HG03432 (cell line): ENCODE measurements at regions not wholly inside any gene's neighbourhood (a gene's known extent, or its start where the extent isn't known, plus 50 kb on each side); places are given as distances from the start of the nearest gene placed in this dataset.
A peak's percentile ranks its signal among the peaks of the same experiment; 100 is the strongest.

Experiments used
- ATAC-seq: cut with Tn5 transposase; IDR thresholded peaks from one replicate; pipeline ENCODE4 v1.9.1; 2021; ENCODE audit warnings: mild to moderate bottlenecking, moderate library complexity; ENCODE audit not compliant: unreplicated experiment

DNA sequence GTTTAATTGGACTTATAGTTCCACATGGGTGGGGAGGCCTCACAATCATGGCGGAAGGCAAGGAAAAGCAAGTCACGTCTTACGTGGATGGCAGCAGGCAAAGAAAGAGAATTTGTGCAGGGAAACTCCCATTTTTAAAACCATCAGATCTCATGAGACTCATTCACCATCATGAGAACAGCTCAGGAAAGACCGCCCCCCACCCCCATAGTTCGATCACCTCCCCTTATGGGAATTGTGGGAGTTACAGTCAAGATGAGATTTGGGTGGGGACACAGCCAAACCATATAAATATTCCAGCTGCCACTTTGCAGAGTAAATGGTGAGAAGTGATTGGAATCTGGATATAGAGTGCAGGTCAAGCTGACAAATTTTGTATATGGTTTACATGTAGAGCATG lies 187.4 kb downstream of the ARL4C start:
- ATAC-seq: no peak

DNA sequence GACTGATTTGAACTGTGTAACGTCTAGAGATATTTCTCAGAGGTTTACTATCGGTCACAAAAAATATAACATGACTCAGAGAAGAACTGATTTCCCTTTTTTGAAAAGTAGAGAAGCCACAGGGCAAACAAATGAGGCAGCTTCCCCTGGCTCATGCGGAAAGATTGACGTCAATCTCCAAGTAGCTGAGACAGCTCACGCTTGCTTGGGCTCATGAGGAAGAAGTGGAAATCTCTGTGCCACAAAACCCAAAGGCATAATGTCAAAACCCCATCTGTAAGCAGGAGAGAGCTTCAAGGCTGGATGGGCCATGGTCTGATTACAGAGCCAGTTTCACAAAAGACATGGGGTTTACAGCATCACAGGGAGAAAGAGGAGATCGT lies 188.1 kb downstream of the ARL4C start:
- peak; percentile 90 for ATAC-seq

DNA sequence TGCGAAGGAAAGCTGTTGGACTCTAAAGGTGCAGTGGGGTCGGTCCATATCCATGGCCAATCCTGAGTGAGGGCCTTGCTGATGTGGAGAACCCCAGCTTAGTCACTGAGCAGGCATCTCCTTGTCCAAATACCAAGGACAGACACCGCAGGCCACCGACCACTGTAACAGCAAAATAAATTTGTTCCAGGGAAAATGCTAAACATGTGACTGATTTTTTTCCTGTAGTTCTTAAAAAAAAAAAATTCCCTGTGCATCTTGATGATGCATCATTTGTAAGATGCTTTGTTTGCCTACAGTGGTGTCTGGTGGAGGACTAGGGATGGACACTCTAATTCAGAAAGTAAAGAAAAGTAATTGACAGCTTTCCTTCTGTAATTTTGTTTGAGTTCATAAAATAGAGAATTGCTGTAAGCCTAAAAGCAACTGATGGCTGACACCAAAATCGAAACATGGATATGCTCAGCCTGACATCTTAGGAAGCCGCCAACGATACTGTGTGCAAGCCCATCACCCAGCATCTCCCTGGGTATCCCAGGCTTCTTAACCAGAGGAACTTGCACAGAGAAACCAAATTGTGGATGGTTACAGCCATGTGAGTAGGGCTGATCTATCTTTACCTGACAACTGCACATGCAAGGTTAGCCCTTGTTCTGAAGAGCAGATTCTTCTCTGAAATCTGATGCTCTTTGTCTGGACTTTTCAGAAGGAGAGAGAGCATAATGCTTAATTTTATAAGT lies 188.6 kb downstream of the ARL4C start:
- ATAC-seq: no peak

DNA sequence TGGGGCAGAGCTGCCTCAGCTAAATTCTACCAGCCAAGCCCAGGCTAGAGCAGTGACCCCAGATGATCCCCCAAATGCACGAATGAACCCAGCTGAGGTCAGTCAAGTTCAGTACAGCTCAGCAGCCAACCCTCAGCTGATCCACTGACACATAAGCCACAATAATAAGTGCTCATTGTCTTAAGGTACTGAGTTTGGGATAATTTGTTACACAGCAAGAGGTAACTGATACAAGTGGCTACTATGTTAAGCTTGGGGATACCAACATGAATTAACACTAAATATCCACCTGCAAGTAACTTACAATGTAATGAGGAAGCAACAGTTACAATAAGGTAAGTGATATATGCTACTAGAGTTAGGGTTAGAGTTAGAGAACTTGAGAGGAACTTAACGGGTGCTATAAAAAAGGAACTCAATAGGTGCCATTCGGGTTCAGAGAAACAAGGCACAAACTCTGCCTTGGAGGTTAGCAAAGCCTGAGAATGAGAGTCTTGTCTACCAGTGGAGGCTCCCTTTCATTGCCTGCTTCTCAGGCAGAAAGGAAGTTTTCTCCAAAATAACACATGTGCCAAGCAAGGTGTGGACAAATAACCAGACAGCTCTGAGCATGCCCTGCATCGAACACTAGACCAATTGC lies 189.4 kb downstream of the ARL4C start:
- ATAC-seq: no peak

DNA sequence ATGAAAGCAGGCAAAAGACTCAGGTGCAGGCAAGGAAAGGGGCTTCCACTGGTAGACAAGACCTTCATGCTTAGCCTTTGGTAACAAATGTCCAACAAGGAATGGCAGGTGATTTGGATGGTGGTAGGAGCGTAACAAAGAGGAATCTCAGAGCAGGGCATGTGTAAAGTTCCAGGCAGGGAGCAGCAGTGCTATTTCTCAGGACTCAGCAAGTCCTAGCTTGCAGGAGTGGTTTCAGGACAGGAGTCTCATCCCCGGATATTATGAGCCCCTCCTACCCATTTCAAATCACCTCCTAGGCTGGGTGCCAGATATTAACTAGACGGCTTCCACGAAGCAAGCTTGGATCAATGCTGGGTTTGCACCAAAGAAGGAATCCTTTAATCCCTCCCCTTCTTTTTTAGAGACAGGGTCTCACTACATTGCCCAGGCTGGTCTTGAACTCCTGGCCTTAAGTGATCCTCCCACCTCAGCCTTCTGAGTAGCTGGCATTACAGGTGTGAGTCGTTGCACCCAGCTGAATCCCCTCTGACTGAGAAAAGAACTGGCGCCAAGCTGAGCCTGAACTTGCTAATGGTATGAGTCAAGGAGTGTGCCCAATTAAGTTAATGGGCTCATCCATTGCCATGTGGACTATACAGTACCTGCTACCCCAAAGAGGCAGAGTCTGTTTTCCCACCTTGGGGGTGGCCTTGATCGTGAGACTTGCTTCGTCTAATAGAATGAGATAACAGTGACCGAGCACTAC lies 190.3 kb downstream of the ARL4C start:
- no peak for ATAC-seq

DNA sequence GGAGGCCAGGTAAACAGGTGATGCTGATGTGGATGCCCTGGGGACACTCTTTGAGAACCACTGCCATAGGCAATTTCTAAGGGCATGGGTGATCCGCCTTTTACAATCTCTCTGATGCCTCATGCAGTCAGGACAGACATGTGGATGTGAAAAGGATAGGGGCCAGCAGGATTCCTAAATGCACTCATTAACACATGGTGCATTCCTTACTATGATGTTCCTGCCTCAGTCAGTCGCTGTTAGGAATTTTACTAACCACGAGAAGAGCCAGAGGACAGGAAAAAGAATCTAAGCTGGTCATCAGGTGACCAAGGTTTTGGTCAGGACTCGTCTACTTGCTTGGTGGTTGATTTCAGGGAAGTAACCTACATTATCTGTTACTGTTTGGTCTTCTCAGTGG lies 191.0 kb downstream of the ARL4C start:
- ATAC-seq: no peak

DNA sequence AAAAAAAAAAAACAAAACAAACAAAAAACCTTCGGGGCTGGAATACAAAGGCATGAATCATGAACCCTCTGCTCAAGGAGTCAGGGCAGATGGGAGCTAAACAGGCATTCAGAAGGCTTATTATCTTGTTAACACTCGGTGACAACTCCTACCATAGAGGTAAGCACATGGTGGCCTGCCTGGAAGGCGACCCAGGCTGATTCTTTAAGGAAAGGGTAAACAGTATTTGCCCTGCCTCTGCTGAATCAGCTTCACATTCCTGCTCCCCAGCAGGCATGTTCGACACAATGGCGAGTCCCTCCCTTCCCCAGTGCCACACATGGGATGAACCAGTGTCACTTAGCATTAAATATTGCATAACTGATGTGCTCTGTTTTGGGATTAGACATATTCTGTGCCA lies 191.9 kb downstream of the ARL4C start:
- no peak for ATAC-seq

DNA sequence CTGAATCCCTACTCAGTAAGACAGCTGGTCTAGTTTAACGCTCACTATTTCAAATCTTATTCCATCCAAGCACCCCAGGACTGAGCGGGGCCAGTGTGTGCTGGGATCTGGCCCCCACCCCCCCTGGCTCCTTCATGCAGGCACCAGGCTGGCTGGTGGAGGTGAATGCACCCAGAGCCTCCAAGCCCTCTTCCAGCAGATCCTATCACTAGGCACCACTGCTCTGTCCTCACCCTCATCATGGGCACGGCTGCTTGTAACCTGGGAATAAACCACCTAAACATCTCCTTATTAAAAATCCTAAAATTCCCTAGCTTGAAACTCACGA lies 194.3 kb downstream of the ARL4C start:
- ATAC-seq: no peak

DNA sequence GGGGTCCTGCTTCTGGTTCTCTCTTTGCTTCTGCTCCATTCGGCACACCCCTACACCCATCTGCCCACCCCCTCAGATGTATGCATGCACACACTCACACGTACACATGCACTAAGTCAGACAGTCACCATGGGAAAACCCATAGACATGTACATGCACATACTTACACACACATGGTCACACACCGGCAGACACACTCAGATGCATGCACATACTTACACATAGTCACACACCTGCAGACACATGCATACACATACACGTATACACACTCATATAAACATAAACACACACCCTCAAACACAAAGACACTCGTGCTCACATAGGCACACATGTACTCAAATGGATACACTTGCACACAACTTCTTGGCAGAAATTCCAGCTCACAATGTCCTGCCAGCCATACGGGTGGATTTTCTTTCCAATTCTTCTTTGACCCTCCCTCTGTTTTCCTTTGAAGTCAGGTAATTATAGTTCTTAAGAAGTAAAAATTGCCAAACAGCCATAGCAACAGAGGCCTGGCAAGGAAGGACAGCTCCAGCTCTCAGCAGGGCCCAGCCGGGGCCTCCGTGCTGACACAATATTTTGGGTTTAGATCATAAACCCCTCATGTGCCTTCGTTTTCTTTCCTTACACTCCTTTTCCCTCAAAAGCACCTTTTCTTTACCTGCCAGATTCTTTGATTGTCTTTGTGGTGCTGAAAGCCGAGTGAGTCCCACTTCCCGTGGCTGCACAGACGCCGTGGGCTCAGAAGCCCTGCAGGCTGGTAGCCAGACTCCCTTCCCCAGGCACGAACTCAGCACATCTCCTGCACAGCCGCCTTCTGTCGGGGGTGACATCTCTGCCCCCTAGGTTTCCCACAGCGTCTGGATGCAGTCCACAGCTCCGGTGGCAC lies 195.7 kb downstream of the ARL4C start:
- ATAC-seq: no peak

DNA sequence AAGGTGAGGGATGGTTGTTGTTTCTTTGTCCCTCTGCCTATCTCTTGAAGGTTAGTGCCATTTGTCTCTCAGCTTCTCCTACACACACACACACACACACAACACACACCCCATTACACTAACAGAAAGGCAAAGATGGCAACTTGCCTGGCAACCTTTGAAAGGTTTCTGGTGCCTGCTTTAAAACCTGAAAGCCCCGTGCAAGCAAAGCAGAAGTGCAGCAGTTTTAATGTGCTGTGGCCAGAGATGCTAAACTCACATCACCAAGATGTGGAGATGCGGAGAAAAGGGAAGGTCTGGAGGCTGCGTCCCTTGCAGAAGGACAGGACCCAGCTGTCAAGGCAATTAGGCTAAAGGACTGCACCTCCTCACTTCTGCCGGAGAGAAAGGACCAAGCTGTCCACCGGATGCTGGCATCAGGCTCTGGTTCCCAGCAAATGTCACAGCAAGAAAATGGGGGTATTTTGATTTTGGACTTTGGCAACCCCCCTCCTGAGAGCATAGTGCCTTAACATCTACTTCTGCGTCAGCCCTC lies 196.4 kb downstream of the ARL4C start:
- no peak for ATAC-seq

DNA sequence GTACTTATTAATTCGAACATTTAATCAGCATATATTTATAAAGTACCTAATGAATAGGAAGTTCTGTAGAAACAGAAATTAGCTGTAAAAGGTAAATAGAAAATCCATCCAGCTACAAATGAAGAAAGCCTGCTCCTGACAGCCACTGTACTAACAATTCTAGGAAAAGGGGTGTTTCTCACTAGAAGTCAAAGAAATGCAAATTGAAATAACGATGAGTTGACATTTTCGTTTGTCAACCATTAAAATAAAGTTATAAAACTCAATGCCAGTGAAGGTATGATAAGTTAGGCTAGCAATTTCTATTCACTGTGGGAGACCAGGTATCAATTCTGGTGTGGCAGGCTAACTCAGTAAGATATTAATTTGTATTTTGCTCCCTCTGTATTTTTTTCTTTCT lies 198.0 kb downstream of the ARL4C start:
- ATAC-seq: no peak

DNA sequence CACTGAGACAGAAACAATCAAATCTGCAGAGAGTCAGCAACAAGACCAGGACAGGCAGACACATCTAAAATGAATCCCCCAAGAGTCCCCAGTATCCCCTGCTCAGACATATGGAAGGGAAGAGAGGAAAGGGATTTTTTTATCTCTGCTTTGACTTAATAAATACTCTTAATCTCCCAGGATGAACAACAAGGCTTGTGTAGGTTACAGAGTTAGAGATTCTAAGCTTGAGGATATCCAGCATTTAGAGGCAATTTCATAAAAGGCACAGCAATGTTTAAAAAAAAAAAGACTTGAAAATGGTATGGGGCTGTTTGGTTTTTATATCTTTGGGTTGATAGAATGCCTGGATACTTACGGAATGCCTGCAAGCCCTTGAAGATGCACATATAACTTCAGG lies 199.9 kb downstream of the ARL4C start:
- ATAC-seq: no peak

DNA sequence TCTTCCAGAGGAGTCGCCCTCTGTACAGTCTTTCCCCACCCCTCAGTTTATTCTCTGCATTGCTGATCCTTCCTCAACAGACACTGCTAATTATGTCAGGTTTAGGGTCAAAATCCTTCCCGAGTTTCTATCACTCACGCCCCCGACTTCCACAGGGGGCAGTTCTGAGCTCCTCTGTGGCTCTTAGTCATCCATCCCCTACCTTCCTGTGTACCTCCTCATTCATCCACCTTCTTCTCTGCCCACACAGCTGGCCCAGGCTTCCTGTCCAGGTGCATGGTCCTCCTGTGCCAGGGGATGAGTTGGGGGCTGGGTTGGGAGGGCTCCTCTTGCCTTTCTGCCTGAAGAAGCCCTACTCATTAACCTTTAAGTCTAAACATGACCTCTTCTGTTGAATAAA lies 202.9 kb downstream of the ARL4C start:
- no peak for ATAC-seq

DNA sequence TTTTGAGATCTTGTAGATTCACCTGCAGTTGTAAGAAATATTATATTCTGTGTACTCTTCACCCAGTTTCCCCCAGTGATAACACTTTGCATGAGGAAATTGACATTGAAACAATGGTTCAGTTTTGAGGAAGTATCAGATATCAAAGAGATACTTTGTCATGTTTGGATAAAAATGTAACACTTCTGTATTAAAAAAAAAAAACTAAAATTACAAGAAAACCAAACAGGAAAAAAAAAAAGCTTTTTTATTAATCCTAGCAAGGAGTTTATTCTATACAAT lies 204.0 kb downstream of the ARL4C start:
- no peak for ATAC-seq

DNA sequence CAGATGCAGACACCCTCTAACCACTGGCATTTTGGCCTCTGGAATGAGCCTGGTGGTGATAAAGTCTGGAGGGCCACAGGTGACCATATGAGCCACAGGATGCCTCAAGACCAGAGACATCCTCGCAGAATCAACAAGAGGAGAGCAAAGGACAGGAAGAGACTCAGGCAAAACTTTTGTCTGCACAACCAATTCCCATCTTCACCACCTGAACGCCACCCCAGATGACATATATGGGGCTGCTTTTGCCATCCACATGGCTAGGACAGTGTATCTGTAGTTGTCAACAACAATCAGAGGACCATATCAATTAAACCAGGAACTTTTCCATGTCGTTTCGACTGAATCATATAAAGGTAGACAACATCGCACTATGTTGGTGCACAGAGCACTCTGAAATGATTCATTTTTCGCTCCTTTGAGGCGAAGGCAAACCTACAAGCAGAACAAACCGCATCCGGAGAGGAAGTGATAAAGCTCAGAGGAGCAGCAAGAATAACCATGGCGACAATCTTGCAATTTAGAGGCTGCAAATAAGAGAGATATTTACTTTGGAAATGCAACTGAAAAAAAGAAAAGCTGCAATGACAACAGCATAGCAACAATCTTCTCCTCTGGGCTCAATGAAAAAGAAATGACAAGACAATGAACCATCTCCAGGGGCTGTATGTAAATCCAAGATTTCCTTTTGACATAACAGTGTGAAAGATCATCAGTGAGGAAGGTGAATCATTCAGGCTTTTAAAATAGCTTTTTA lies 204.5 kb downstream of the ARL4C start:
- peak; percentile 70 for ATAC-seq

DNA sequence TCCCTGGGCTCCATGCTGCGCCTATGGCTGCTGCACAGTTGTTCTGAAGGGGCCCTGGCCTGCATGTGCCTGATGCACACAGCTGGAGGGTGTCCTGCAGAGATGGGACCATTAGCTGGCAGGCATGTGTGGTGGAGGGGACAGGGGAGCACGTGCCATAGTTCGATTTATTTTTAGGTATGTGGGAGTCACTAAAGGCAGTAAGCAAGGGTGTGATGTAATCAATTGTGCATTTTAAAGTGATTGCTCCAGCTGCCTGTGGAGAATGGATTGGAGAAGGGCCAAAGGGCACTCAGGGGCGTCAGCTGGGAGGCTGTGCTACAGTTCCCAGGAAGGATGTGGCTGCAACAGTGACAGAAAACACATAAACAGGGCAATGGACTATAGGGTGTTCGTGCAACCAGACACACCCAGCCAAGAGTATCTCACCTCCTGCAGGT lies 205.1 kb downstream of the ARL4C start:
- peak; percentile 26 for ATAC-seq

DNA sequence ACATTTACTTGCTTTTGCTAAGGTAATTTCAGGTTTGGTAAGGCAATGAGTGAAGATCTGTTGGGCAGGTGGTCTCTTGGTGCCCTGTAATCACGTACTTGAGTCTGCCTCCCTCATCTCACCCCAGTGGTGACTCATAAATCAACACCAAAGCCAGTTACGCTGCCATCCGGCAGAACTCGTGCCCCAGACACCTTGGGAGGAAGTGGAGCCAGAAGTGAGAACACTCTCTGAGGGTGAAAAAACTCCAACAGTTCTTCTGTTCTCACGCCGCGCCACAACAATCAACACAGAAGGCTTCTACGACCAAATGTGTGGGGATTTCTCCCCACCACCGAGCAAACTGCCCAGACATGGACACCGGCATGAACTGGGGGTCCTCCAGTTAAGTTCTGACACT lies 206.2 kb downstream of the ARL4C start:
- peak; percentile 65 for ATAC-seq

DNA sequence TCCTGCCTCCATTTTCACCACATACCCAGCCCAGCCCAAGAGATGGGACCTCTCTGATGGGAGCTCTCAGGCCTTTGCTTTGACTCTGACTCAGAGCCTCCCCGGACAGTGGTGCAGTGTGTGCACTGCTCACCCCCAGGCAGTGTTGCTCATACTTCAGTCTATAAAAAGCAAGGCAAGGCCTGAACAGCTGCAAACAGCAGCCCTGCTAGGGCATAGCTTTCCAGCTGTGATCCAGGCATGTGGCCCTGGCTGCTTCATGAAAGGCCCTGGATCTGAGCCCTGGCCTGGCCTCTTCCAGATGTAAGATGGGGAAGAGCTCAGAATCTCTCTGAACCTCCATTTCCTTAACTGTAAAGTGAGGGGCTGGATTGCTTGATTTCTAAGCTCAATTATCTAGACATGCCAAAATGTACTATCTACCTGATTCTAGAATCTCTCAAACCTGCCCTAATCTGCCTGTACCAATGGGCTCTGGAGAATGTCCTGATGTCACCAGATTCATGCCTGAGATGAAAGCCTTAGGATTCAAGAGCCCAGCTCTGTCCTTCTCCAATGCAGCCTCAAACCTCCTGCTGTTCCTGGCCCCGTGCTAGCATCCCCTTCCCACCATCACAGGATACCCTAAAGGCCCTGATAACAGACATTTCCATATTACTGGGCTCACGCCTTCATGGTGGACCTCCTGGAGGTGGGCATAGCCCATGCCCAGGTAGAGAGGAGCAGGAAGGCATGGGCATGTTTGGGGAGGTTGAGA lies 206.9 kb downstream of the ARL4C start:
- no peak for ATAC-seq

DNA sequence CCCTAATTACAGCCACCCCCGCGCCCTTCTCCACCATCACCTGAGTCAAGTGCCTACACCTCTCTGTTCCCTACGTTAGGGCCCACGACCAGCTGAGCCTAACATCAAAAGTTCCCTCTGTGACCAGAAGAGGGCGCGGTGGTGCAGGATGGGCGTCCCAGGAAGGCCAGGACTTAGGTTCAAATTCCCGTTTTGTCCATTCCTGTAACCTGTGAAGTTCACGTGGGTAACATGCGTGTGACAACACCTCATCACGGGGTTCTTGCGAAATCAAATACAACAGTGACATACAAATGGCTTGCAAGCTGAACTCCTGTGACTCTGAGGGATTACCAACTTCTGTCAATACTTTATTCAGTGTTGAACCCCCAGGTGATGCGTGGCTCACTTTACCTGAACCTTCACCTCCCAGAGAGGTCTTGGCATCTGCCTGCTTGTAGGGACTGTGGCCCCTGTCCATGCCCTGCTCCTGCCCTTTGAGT lies 207.9 kb downstream of the ARL4C start:
- ATAC-seq: no peak

DNA sequence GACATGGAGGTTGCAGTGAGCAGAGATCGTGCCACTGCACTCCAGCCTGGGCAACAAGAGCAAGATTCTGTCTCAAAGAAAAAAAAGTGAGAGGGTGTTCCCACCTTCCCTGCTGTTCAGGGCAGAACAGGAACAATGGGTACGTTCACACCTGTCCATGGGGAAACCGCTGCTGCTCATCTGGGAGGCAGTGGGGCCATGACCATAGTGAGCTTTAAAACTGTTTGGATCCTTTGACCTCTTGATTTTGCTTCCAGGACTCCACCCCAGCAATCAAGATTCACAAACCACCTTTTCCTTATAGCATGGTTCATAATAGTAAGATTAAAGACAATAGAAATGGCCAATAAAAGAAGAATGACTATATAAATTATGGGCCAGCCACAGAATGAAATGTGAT lies 209.2 kb downstream of the ARL4C start:
- no peak for ATAC-seq
